HepG2 (cell line): ENCODE measurements at regions not wholly inside any gene's neighbourhood (a gene's known extent, or its start where the extent isn't known, plus 50 kb on each side); places are given as distances from the start of the nearest gene placed in this dataset.

Experiments
- ATAC-seq: fragments of 200-7000 bp; cut with Tn5 transposase; 3 replicates; pipeline ENCODE4 v1.9.1; 2020; ENCODE audit warnings: mild to moderate bottlenecking, moderate library complexity
- BruUV-seq: library from RNA; stranded (reverse); fragments of 400-500 nt; replicated peaks from 2 replicates; lab custom pipeline; 2021; lab: Mats Ljungman, UMichigan
- CTCF ChIA-PET: fragments of 300-600 bp; formaldehyde crosslinking; extraction: SDS; loops from one replicate; lab custom pipeline; 2021; ENCODE audit warnings: low total read pairs, inconsistent platforms, low intra/inter-chr PET ratio; lab: Yijun Ruan, JAX
- POLR2A ChIA-PET: fragments of 350-600 bp; sonication (Branson Sonifier 250); formaldehyde crosslinking; loops from one replicate; lab custom pipeline; 2020; ENCODE audit warnings: antibody characterized with exemption, inconsistent platforms; lab: Yijun Ruan, JAX
- DNase-seq: peaks from one replicate; pipeline ENCODE4 v3.0.0-alpha.2; 2015; ENCODE audit warnings: low spot score
- FAIRE-seq: peaks from 3 replicates; lab custom pipeline; 2011; peaks lifted over from hg19 to GRCh38; lab: Jason Lieb, UNC
- H2AFZ ChIP-seq: one replicate; pipeline ENCODE4 v1.6.1; 2011; ENCODE audit warnings: low read length, inconsistent platforms
- H3K27ac ChIP-seq: fragments of 300-600 bp; 3 replicates; pipeline ENCODE4 v1.8.0; 2011; ENCODE audit warnings: mixed run types, mild to moderate bottlenecking, mixed read lengths, low read length, inconsistent platforms; ENCODE audit not compliant: insufficient read depth; ENCODE audit errors: extremely low read length
- H3K27me3 ChIP-seq, 2 experiments: fragments of 200-600 bp in 1 of 2; 2 replicates in 1 of 2; 3 replicates in 1 of 2; pipeline versions ENCODE4 v1.6.0 to v1.8.0; 2011; ENCODE audit warnings: low read length in 2 of 2, mild to moderate bottlenecking in 2 of 2, moderate library complexity in 2 of 2, inconsistent platforms in 1 of 2; ENCODE audit not compliant: insufficient read depth in 2 of 2, control insufficient read depth in 1 of 2
- H3K36me3 ChIP-seq, 2 experiments: fragments of 200-600 bp in 1 of 2; replicated peaks in 1 of 2; 2 replicates in 1 of 2; 3 replicates in 1 of 2; pipeline versions ENCODE4 v1.5.1 to v1.8.0; 2011; ENCODE audit warnings: low read length in 2 of 2, inconsistent platforms in 1 of 2; ENCODE audit not compliant: insufficient read depth in 2 of 2, control insufficient read depth in 1 of 2
- H3K4me1 ChIP-seq: 2 replicates; pipeline ENCODE4 v1.5.1; 2012; ENCODE audit warnings: low read length, inconsistent platforms; ENCODE audit not compliant: insufficient read depth
- H3K4me2 ChIP-seq: 2 replicates; pipeline ENCODE4 v1.6.0; 2011; ENCODE audit warnings: low read depth, low read length, inconsistent platforms
- H3K4me3 ChIP-seq, 3 experiments: fragments of 200-600 bp in 1 of 3; sonication (generic), shearing (Covaris generic) in 1 of 3; replicated peaks in 1 of 3; 2 replicates each; pipeline ENCODE4 v1.5.1; 2011 to 2016; ENCODE audit warnings: low read length in 3 of 3, inconsistent platforms in 2 of 3, low read depth in 2 of 3, mild to moderate bottlenecking in 2 of 3, control low read depth in 1 of 3, mixed read lengths in 1 of 3; ENCODE audit not compliant: insufficient read depth in 1 of 3
- H3K79me2 ChIP-seq: one replicate; pipeline ENCODE4 v1.6.1; 2011; ENCODE audit warnings: low read length, inconsistent platforms; ENCODE audit not compliant: insufficient read depth
- H3K9ac ChIP-seq: 2 replicates; pipeline ENCODE4 v1.6.0; 2011; ENCODE audit warnings: mild to moderate bottlenecking, low read depth, low read length, inconsistent platforms; ENCODE audit not compliant: insufficient read depth
- H3K9me3 ChIP-seq: 2 replicates; pipeline ENCODE4 v1.5.1; 2012; ENCODE audit warnings: mild to moderate bottlenecking, low read length
- H4K20me1 ChIP-seq: 2 replicates; pipeline ENCODE4 v1.6.0; 2011; ENCODE audit warnings: inconsistent platforms, mild to moderate bottlenecking, low read length, moderate library complexity; ENCODE audit not compliant: insufficient read depth
- CREB3 ChIP-seq: sonication (generic); formaldehyde crosslinking; IDR thresholded peaks from 2 replicates; pipeline ENCODE4 v1.5.0; 2020; ENCODE audit warnings: missing genetic modification reagents
- FUBP1 ChIP-seq: sonication (generic); formaldehyde crosslinking; IDR thresholded peaks from 2 replicates; pipeline ENCODE4 v1.5.1; 2020; ENCODE audit warnings: missing genetic modification reagents, mild to moderate bottlenecking, borderline replicate concordance
- GATAD2A ChIP-seq: IDR thresholded peaks from 2 replicates; pipeline ENCODE4 v1.6.1; 2016
- HMGXB3 ChIP-seq: sonication (generic); formaldehyde crosslinking; IDR thresholded peaks from 2 replicates; pipeline ENCODE4 v1.4.0; 2020; ENCODE audit warnings: missing genetic modification reagents, borderline replicate concordance
- KDM1A ChIP-seq: IDR thresholded peaks from 2 replicates; pipeline ENCODE4 v1.6.1; 2016; ENCODE audit warnings: missing compliant biosample characterization
- MEF2D ChIP-seq: sonication (generic); formaldehyde crosslinking; IDR thresholded peaks from 2 replicates; pipeline ENCODE4 v1.5.1; 2020; ENCODE audit warnings: mild to moderate bottlenecking, missing genetic modification reagents
- RXRA ChIP-seq: sonication (generic); formaldehyde crosslinking; IDR thresholded peaks from 2 replicates; pipeline ENCODE4 v1.5.1; 2020; ENCODE audit warnings: missing genetic modification reagents
- STAT6 ChIP-seq: sonication (generic); formaldehyde crosslinking; IDR thresholded peaks from 2 replicates; pipeline ENCODE4 v1.4.0; 2020; ENCODE audit warnings: missing genetic modification reagents, mild to moderate bottlenecking, borderline replicate concordance
- TOPORS ChIP-seq: sonication (generic); formaldehyde crosslinking; IDR thresholded peaks from 2 replicates; pipeline ENCODE4 v1.8.0; 2023; ENCODE audit warnings: mild to moderate bottlenecking, missing genetic modification reagents
- ZNF292 ChIP-seq: sonication (generic); formaldehyde crosslinking; IDR thresholded peaks from 2 replicates; pipeline ENCODE4 v1.8.1; 2022; ENCODE audit warnings: mild to moderate bottlenecking, low read depth, missing genetic modification reagents, borderline replicate concordance
- ZNF468 ChIP-seq: sonication (generic); formaldehyde crosslinking; IDR thresholded peaks from 2 replicates; pipeline ENCODE4 v1.8.0; 2022; ENCODE audit warnings: mild to moderate bottlenecking, moderate library complexity, missing genetic modification reagents
- WGBS: methylation state at CpG from one replicate; pipeline ENCODE4 v1.1.6; 2017; ENCODE audit warnings: low lambda C conversion rate; 5-methylcytosine and 5-hydroxymethylcytosine counted together
- in situ Hi-C: cut with HindIII; loops from 2 replicates; pipeline ENCODE4 v1.10.0; 2017; ENCODE audit warnings: low pct_unique_long_range_greater_than_20kb; ENCODE audit not compliant: extremely low pct_ligation_motif_present
- intact Hi-C: fragments of 100-400 bp; cut with micrococcal nuclease; formaldehyde crosslinking; loops from one replicate; pipeline ENCODE4 v1.10.0; 2022; ENCODE audit not compliant: unreplicated experiment
- TF ChIP-seq, protein P1 (sequence below): sonication (generic); formaldehyde crosslinking; IDR thresholded peaks from 2 replicates; pipeline ENCODE4 v1.4.0; 2020; ENCODE audit warnings: missing genetic modification reagents

DNA sequence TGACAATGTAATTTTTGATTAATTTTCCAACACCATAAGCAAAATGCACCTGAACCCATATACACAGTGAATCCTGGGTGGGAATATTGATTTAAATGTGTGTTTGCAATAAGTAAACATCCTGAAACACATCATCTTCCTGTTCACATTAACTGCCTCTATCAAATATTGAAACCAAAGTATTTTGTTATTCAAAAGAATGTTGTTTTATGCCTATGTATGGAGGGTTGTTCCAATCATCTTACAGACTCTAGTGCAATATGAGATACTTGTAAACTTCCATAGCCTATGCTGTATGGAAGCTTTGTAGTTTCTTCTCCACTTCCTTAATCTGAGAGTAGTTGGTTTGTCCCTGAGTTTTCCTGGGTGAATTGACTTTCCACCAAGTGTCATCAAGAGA is 105.4 kb upstream of the SLC7A11 start (continued):
- TF ChIP-seq STAT6 (CRISPR knock-in tag) (no peak), MEF2D (CRISPR knock-in tag) (no peak), KDM1A (no peak), TOPORS (CRISPR knock-in tag) (no peak), FUBP1 (CRISPR knock-in tag) (no peak), CREB3 (no peak), RXRA (CRISPR knock-in tag) (no peak)

DNA sequence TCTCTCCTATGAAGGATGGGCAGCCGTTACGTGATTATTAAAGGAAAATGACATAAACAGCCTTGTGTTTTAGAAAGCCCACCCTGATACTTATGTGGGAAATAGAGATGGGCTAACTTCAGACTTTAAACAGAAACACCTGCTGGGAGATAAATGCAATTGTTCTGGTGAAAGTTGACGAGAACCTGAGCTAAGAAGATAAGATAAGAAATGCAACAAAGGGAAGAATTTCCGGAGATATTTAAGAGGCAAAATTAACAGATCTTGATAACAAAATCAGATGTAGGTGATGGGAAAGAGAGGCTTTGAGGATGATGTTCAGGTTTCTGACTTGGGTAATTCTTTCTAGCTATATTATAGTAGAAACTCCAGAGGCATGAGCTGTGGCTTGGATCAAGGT is 102.7 kb upstream of the SLC7A11 start:
- H3K79me2 ChIP-seq: no peaks in the 10 kb centered on the region
- peaks cover 0 to 2% of the 10 kb centered on the region in 2 experiments; a peak in 2 of 5 replicates for H3K27me3 ChIP-seq
- no peak for FAIRE-seq
- ChIA-PET POLR2A (no interaction called here), CTCF (no interaction called here)
- no peak overlapping the region for H2AFZ ChIP-seq
- H3K4me2 ChIP-seq: no peak overlapping the region
- WGBS: 49% methylated on average over 4 of the region's 4 CpGs
- H3K4me3 ChIP-seq: no peak overlapping the region
- no peaks in the 10 kb centered on the region for H3K36me3 ChIP-seq
- DNase-seq: no peak
- H3K9me3 ChIP-seq: no peaks in the 10 kb centered on the region
- H4K20me1 ChIP-seq: no peaks in the 10 kb centered on the region
- peaks cover 35% of the 10 kb centered on the region for H3K4me1 ChIP-seq
- ATAC-seq: no peak
- in situ Hi-C loops (no loop called here), intact Hi-C loops (loop anchor here (5.0 kb wide), 1 partner anchor 248 kb away; no protein-coding TSS in a partner anchor)
- BruUV-seq: no TSS peak
- H3K9ac ChIP-seq: no peak overlapping the region
- no peak overlapping the region for H3K27ac ChIP-seq
- TF ChIP-seq ZNF292 (no peak), GATAD2A (CRISPR knock-in tag) (no peak), HMGXB3 (CRISPR knock-in tag) (no peak), ZNF468 (CRISPR knock-in tag) (no peak)
- TF ChIP-seq, protein P1, sequence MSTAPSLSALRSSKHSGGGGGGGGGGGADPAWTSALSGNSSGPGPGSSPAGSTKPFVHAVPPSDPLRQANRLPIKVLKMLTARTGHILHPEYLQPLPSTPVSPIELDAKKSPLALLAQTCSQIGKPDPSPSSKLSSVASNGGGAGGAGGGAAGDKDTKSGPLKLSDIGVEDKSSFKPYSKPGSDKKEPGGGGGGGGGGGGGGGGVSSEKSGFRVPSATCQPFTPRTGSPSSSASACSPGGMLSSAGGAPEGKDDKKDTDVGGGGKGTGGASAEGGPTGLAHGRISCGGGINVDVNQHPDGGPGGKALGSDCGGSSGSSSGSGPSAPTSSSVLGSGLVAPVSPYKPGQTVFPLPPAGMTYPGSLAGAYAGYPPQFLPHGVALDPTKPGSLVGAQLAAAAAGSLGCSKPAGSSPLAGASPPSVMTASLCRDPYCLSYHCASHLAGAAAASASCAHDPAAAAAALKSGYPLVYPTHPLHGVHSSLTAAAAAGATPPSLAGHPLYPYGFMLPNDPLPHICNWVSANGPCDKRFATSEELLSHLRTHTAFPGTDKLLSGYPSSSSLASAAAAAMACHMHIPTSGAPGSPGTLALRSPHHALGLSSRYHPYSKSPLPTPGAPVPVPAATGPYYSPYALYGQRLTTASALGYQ (CRISPR knock-in tag): no peak
